ENCODE measurements at regions not wholly inside any gene's neighbourhood (a gene's known extent, or its start where the extent isn't known, plus 50 kb on each side); places are given as distances from the start of the nearest gene placed in this dataset.
"Not testable (repeated sequence)": the region's sequence is repeated elsewhere in the genome, so short reads cannot be mapped to it uniquely, and the experiment has no call there.

GRCh38 chrX:51151734-51152133, 180.9 kb upstream of the NUDT10 start:
- DNase-seq (ENCODE audit: low read depth) = peak; percentile 8

GRCh38 chrX:51155157-51155556, 177.5 kb upstream of the NUDT10 start:
- no peak for DNase-seq (ENCODE audit: low read depth)

GRCh38 chrX:51155566-51155965, 177.1 kb upstream of the NUDT10 start:
- no peak for DNase-seq (ENCODE audit: low read depth)

GRCh38 chrX:51158231-51158630, 174.4 kb upstream of the NUDT10 start:
- peak; percentile 2 for DNase-seq (ENCODE audit: low read depth)

- not testable (repeated sequence) for DNase-seq (ENCODE audit: low read depth)
These were observed 173.2 kb upstream of the NUDT10 start for GRCh38 chrX:51159378-51159777.

GRCh38 chrX:51163730-51164129, 168.9 kb upstream of the NUDT10 start:
- no peak for DNase-seq (ENCODE audit: low read depth)

GRCh38 chrX:51178356-51178900, 154.2 kb upstream of the NUDT10 start:
- DNase-seq (ENCODE audit: low read depth) = not testable (repeated sequence)

GRCh38 chrX:51179805-51180204, 152.8 kb upstream of the NUDT10 start:
- not testable (repeated sequence) for DNase-seq (ENCODE audit: low read depth)

GRCh38 chrX:51182545-51182944, 150.1 kb upstream of the NUDT10 start:
- no peak for DNase-seq (ENCODE audit: low read depth)

- no peak for DNase-seq (ENCODE audit: low read depth)
These were observed 140.5 kb upstream of the NUDT10 start for GRCh38 chrX:51192104-51192503.

GRCh38 chrX:51215266-51215665, 117.4 kb upstream of the NUDT10 start:
- no peak for DNase-seq (ENCODE audit: low read depth)

- no peak for DNase-seq (ENCODE audit: low read depth)
These were observed 116.8 kb upstream of the NUDT10 start for GRCh38 chrX:51215856-51216255.

- no peak for DNase-seq (ENCODE audit: low read depth)
These were observed 90.4 kb upstream of the NUDT10 start for GRCh38 chrX:51242212-51242611.

GRCh38 chrX:51257490-51257889, 75.1 kb upstream of the NUDT10 start:
- no peak for DNase-seq (ENCODE audit: low read depth)

GRCh38 chrX:51262271-51262670, 70.4 kb upstream of the NUDT10 start:
- not testable (repeated sequence) for DNase-seq (ENCODE audit: low read depth)

- no peak for DNase-seq (ENCODE audit: low read depth)
These were observed 60.0 kb upstream of the NUDT10 start for GRCh38 chrX:51272638-51273037.

GRCh38 chrX:51281758-51282318, 50.8 kb upstream of the NUDT10 start:
- DNase-seq (ENCODE audit: low read depth) = no peak

Measured in renal cortical epithelial cell (primary cell).